ENCODE measurements at regions not wholly inside any gene's neighbourhood (a gene's known extent, or its start where the extent isn't known, plus 50 kb on each side); places are given as distances from the start of the nearest gene placed in this dataset.

DNA sequence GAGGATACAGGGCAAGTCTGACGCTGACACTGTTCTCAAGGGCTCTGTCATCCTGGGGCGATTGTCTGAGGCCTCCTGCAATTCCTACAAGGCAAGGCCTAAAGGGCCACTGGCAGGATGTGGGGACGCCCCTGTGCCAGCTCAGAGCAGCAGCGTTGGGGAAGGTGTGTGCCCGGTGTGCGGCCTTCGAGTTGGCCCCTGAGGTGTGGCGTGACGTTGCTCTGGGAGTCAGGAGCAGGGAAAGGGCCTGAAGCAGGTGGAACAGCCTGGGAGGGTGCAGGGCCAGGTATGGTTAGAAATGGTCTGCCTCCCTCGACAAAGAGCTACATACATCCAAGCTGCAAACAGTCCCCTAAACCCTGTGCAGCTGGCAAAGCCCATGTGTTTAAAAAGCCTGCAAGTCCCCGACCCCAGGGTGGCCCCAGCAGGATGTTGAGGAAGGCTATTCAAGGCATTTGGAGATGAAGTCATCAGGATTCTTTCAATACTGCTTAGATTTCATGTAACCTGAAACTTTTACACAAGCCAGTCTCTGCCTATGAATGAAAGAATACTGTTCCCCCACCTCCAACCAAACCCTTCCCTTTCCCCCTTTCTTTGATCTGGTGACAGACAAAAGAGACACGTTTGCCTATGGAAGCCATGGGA, 142.5 kb upstream of the TNS3 start:
- DNase-seq, result no peak

DNA sequence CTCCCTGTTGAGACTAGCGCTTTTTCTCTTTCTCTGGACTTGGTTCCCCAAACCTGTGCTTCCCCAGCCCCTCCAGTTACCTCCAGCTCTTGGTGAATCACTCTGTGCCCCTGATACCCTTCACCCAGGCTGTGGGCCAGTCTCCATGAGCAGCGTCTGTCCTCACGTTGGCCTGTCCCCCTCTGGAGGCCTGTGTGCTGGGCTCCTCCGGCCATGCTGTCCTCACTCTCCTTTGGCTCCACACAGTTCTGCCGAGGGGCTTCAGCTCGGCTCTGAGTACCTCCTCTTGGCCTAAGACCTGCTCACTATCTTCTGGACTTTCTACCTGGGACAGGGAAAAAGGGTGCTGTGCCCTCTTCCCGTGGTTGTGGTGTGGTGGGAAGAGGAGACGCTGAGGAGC, 140.2 kb upstream of the TNS3 start:
- no peak for DNase-seq

DNA sequence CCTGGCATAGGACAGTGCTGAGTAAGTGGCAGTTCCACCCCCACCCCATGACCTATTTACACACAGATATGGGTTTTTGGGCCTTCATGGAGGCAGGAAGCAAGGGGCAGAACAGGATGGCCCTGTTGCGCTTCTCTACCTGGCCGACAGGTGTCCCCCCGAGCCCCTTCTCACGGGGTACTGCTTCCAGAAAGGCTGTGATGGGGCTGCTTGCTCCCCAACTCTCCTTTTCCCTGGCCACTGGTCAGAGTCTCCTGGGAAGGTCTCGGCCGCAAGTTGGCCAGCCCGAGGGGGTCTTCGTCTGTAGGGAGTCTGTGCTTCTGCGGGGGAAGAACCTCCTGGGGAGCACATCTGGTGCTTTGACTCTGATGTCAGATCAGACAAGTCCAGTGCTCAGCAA, 139.8 kb upstream of the TNS3 start:
- DNase-seq, result no peak

DNA sequence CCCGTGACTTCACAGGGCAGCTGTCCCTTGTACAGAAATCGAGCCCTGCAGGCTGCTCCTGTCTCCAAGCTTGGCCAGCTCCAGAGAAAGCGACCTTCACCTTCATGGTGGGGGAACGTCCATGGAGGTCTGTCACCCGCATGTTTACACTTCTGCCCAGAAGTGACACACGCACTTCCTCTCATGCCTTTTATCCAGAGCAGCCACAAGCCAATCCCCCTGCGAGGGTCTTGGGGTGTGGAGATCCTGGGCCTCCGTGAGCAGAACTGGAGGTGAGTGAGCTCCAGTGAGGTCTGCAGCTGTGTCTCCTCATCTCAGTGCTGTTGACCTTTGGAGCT, 139.0 kb upstream of the TNS3 start:
- no peak for DNase-seq

DNA sequence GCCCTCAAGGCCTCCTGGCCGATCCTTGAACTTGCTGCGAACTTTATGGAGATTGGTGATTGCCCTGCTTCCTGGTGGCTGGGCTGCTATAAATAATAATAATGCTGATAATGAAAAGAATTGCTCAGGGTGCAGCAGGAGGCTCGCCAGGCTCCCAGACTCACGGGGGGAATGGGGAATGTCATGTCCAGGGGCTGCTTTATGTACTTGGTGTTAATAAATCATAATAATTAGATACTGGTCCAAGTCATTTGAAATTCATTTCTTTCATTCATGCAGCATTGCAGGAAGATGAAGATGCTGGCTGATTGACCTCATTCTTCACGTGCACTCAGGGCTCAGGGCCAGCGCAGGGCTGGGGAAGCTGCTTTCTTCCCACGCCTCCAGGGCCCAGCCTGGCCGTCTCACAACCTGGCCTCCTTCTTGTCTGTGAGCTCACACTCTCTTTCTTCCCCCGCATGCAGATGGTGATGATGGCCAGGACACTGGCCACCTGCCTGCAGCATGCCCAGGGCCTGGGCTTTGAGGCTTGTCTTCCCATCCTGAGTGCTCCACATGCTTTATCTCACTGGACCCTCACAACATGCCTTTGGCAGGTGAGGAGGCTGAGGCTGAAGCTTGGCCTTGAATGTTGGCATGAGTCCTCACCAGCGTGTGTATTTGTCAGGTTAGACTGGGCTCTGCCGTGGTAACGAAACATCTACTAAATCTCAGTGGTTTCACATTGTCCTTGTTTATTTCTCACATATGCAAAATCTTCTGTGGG, 138.4 kb upstream of the TNS3 start:
- DNase-seq, result no peak

DNA sequence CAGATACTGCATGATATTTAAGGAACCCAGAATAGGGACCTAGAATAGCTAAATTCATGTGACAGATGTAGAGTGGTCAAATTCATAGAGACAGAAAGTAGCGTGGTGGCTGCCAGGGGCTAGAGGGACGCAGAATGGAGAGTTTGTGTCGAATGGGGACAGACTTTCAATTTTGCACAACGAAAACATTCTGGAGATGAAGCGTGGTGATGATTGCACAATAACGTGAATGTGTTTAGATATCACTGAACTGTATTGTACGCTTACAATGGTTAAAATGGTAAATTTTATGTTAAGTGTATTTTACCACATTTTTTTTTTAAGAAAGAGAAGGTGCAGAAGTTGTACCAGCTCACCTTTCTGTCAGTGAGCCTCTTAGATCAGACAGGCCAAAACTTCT, 137.8 kb upstream of the TNS3 start:
- no peak for DNase-seq

DNA sequence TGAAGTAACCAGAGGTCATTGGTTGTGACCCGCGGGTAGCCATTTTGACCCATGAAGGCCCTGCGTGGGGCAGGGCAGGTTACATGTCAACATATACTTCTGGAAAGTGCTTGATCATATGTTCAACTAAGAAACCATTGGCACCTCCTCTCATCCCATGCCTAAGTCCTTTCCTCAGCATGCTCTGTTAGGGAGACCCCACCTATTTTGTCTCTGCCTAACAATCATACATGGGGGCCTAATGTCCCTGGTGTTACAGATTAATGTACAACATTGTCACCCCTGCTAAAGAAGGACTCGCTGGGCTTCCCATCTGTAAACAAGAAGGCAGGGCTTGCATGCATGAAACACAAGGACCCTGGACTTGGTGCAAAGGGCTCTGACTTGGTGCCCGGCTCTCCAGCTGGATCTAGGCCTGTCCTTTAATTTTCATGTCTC, 133.7 kb upstream of the TNS3 start:
- no peak for DNase-seq

DNA sequence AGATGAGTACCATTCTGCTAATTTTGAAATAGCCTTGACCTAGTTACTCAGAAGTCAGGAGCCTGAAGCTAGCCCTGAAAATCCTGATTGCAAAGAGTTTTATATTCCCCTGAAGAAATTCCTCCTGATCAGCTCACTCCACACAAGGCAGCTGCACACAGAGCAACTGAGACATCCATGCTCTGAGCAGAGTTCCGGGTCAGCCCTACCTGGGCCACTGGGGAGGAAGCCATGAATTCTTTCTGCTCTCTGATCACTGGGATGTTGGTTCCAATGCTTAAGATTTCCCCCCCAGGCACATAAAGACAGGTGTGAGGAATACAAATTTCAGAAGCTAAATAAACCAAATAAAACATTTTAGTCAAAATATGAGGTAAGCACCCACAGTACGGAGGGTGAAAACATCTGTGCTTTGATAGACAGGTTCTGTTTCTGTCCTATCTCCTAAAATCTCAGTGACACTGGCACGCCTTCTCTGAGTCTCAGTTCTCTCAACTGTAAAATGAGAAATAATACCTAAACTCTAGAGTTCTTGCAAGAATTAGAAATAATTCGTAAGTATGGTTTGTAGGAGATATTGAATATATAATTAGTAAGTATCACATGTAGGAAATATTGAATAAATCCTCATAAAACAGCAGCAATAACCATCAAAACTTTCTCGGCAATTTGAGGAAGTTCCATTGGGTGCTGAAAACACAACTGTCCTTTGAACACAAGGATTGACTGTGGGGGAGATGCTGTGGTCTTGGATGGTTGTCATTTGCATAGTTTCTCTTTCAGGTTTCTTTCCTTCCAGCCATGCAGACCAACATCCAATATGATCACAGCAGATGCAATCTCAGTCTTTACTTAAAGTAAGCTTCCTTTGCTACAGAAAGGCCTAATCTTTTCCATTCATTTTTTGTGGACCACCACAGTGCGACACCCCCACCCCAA, 133.0 kb upstream of the TNS3 start:
- peak; percentile 61 for DNase-seq

DNA sequence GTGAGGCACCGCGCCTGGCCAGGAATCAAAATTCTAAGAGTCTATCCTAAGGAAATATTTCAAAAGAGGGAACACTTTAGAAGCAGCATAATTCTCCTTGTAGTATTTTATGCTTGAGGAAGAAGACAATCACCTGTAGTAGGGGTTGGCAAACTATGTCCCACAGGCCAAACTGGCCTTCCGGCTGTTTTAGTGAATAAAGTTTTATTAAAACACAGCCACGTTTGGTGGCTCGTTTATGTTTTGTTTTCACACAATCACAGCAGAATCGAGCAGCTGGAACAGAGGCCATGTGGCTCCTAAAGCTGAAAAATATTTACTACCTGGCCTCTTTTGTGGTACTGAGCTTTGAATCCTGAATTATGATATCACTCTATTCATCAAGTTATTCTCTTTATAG, 131.7 kb upstream of the TNS3 start:
- DNase-seq, result no peak

DNA sequence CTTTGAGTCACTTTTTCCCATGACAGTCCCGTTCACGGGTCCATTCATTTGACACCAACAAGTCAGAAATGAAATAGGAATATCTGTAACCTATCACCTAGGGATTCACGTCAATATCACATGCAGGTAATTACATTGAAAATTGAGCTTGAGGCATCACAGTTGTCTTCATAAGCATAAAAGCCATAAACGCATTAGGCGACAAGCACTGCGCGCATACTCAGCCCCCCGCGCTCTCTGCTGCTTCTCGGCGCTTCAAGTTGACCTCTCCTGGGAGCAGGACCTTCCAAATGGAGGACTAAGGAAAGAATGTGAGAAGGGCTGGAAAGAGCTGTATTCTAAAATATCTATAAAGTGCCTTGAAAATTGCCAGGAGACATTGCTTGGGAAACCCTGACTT, 130.5 kb upstream of the TNS3 start:
- no peak for DNase-seq

DNA sequence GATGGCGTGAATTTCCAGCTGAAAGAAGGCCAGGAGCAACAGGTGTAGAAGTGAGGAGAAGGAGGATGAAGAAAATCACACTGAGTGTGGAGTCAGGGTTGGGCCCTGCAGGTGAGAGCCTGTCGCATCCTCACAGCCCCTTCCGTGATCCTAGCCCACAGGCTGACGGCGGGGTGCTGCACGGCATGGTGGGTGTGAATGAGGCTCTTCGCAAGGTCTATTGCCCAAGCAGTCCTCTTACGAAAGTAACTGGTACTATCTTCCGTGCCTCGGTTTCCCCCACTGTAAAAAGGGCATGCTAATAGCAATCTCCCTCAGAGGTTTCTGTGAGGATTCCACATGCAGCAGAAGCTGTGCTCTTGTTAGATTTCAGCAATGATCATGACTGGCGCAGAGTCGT, 129.9 kb upstream of the TNS3 start:
- no peak for DNase-seq

DNA sequence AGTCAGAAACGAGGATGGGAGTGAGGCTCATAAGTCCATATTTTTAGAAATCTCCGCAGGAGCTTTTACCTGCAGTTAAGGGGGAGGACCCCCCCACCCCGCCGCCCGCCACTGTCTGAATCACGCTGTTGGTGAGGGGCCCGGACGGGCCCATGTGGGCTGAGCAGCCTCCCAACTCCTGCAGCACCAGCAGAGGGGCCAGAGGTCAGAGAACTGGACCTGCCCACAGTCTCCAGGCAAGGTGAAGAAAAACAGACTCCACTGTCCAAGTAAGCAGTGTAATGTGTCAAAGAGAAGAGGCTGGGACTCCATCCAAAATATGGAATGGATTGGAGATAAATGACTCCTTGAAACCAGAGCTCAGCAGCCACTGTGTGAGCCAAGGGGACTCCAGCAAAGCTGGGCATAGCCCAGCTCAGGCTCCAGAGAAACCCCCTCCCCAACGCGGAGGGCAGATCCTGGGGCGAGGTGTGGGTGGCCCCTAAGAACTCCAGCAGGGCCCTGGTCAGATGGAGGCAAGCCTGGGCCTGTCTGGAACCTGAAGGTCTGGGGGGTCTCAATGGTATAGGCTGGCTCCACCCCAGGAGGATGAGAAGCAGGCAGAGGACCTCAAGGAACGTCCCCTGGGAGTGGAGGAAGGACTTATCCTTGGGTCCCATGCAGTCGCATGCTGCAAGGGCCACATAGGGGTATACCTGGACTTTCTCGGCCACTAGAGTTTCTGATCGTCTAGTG, 128.5 kb upstream of the TNS3 start:
- no peak for DNase-seq

DNA sequence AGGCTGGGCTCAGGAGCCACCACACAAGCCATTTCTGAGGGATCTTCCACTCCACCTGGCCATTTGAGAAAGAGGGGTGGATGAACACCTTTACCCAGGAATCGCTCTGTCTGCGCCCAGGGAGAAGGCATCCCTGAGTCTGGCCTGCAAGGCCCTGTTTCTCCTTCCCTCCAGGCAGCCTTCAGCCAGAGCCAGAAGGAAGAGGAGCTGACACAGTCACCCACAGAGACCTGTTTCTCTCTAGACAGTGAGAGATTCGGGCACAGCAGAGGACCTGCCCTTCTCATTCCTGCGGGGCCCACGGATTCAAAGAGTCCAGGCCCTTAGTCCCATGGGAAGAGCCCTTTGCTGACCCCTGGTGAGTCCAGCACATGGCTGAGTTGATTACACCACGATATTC, 127.5 kb upstream of the TNS3 start:
- DNase-seq, result no peak

DNA sequence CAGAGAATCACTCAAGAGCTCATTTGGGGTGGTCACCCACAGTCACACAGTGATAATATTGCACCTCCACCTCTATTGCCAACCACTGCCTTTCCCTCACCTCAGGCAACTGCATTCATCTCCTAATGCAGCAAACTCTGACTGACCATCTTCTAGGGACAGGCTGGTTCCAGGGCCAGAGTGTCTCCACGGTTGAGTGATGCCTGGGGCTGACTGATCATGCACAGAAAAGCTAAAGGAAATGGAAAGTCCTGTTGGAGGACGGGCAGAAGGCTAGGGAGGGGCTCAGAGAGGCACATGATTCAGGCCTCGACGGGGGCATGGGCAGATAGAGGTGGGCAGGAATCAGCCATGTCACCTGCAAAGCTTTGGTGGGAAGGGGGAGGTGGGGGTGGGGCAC, 127.1 kb upstream of the TNS3 start:
- no peak for DNase-seq

DNA sequence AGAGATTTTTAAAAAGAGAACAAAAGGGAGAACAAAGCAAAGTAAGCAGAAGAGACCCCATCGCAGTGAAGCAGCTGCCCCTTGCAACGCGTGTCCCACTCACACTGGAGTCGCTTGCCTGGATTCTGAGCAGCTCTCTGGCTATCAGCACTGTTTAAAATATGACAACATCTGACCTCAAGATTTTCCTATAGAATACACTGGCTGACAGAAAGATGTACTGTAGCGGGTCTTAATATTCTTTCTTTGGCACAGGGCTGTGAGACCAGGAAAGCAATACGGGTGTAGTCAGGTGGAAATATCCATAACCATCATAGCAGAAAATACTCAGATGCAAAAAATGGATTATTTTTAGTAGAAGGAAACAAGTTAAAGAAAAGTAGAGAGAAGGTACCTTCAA, 125.7 kb upstream of the TNS3 start:
- DNase-seq, result no peak

DNA sequence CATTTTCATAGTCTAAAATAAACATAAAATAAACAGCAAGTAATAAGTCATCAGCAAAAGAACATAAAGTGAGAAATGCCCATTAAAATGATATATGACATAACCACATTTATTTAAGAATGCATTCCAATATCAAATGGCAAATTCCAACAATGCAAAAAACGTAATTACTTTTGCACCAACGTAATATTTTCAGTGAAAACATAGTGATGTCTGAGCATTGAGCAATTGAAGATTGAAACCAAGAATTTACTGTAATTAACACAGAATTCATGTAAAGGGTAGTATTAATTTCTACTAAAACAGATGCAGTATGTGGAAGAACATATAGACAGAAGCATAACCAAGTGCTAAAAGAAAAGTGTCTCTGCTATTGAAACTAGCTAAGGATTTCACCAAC, 123.0 kb upstream of the TNS3 start:
- DNase-seq, result no peak

DNA sequence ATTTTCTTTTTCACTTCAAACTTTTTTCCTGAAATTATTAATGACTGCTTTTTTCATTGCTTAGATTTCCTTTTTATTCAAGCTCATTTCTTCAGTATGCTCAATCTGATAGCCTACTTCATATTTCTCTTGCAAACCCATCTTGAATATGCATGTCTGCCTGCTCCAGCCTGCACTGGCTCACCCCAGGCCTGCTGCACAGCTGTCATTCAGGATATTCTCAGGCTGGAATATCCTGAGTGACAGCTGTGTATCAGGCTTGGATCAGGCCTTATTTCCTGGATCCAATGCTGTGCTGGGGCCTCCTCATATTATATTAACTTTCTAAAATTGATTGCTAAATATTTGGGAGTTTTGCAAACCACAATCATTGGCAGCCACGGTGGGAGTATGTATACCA, 120.2 kb upstream of the TNS3 start:
- no peak for DNase-seq

DNA sequence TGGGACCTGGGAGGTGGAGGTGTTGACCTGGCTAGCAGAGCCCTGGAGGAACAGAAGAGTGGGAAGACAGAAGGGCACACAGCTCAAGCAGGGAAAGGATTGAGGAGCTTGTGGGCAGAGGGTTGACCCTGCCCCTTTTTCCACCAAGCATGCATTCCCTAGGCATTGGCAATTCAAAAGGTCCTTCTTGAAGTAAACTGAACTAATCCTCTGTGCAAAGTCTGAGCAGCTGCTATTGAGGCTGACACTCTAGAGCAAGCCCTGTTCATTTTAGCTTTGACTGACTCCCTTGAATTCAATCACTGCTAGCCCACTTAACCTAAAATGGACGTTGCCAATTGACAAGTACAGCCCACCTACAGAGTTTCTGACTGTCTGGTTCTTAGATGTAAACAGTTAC, 116.5 kb upstream of the TNS3 start:
- DNase-seq, result no peak

DNA sequence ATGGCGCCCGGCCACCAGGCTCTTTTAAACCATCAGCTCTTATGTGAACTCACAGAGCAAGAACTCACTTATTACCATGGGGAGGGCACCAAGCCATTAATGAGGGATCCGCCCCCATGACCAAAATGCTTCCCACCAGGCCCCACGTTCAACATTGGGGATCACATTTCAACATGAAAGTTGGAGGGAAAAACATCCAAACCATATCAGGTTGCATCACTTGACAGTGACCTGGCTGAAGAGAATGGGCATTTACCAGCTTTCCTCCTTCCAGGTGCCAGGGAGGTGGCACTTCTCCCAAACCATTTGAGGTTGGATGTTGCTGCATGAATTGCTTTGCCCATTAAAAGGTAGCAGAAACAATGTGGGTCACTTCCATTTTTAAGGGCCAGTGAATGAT, 115.6 kb upstream of the TNS3 start:
- DNase-seq, result no peak

DNA sequence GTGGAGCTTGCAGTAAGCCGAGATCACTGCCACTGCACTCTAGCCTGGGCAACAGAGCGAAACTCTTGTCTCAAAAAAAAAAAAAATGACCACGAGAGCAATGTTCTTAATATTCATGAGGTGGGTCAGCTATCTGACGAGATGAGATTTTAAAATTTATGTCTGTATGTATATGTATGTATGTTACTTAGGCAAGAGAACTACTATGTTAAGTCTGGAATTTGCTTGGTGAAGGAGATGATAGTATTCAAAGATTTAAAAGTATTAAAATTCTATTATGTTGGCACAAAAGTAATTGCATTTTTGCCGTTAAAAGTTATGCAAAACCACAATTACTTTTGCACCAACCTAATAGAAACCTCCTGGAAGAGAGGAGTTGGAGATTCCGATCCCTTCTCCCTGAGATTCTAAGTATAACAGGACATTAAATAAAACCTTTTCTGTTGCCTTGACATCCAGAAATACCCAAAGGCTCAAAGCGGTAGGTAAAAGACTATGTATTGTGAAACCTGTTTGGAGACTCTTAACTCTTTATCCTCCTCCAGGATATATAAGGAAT, 114.3 kb upstream of the TNS3 start:
- no peak for DNase-seq

DNA sequence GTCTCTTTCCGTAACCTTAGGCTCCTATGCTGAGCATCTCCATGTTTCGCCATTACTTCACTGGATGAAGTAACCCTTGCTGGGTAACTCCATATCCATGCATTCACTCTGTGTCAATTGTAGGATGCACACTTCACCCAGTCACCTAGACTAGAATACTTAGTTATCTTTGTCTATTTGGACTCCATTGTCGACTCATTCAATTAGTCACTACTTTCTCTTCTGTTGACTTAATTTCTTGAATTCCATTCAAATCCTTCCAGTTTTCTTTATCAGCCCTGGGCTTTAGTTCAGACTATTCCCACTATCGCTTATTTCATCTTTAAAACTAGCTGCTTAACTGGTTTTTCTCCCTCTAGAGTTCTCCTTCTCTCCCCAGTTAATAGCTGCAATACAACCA, 111.3 kb upstream of the TNS3 start:
- no peak for DNase-seq

DNA sequence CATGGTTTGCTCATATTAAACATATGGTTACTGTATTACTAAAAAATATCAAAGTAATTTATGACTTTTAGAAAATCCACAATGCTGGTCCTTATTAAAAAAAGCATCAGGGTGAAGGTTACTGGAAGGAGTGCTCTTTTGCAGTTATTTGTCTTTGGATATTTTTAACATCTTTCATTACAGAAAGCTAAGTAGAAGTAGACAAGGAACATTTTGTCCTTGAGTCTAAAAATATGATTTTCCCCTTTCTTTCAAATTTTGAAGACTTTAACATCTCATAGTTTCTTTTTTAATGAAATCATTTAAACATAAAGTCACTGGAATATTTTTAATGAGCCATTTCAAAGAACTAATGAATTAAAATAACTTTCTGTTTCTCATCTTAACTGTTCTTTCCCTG, 110.1 kb upstream of the TNS3 start:
- no peak for DNase-seq

Data from MV-4-11 (cell line).